ENCODE measurements at regions not wholly inside any gene's neighbourhood (a gene's known extent, or its start where the extent isn't known, plus 50 kb on each side); places are given as distances from the start of the nearest gene placed in this dataset.
"Not testable (repeated sequence)": the region's sequence is repeated elsewhere in the genome, so short reads cannot be mapped to it uniquely, and the experiment has no call there.

- FAIRE-seq = no peak
Observed at GRCh38 chr16:76612497-76612896, 335.3 kb downstream of the CNTNAP4 start.

- no peak for FAIRE-seq
Observed at GRCh38 chr16:76614269-76614668, 337.1 kb downstream of the CNTNAP4 start.

DNA sequence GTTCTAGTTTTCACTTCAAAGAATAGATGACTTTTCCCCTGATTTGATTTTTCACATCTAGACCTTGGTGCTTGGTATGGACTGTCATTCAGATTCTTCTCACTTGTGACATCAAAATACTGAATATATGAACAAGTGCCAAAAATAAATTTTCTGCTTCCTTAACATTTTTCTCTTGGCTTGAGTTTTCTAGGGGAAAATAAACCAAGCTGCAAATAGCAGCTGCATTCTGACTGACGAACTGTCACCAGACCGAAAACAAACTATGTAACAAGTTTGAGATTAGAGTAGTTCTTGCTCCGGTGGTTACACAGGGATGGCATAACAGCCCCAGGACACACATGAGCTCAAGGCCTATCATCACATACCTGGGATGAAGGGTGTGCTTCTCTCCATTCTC, 345.7 kb downstream of the CNTNAP4 start:
- FAIRE-seq = no peak

GRCh38 chr16:76634847-76635697, 357.9 kb downstream of the CNTNAP4 start:
- FAIRE-seq = no peak

DNA sequence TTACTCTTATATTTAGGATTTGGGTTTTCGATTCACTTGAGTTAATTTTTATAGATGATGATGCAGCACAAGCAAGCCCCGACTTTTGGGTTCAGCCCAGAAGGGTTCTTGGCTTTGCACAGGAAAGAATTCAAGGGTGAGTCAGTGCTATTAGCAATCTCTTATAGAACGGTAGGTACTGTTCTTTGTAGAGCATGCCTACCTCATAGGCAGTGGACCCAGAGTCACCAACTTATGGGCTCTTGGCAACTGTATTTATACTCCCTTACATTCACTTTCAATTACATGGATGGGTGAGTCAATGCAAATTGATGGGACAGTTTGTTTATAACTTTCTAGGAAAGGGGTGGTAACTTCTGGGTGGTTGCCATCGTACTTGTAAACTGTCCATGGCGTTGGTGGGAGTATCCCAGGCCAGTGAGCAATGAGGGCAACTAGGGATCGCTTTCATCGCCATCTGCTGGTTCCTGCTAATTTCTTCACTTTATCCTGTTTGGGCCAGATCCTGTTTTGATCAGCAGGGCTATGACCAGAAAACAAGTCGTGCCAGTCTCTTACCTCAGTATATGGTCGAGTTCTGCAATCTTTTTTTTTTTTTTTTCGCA, 362.6 kb downstream of the CNTNAP4 start:
- FAIRE-seq = no peak

- no peak for FAIRE-seq
Observed at GRCh38 chr16:76650582-76650981, 373.4 kb downstream of the CNTNAP4 start.

DNA sequence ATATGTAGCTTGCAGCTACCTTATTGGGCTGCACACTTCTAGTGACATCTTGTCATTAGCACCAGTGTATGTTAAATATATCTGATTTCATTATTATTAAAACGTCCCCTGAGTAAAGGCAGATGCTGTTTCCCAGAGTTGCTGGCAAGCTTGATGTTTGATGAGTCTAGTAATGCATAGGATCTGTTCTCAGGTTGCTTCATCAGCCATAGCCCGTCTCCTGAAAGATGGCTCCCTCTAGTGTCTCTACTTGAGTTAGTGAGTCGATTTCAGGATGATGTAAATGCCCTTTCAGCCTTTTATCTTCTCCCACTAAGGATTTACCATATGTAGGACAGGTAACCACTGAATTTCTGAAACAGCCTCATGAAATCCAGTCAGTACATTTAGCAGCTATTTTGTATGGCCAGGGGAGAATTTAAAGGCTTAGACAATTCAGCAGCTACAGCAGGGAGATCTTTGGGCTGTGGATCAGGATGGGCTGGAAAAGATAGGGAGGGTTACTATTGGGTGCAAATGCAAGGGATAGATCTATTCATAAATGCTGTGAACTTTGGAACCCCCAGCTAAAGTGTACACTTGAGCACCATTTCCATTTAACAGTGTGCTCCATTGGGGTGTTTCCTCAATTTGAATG, 376.3 kb downstream of the CNTNAP4 start:
- FAIRE-seq = no peak

GRCh38 chr16:76654088-76654820, 377.1 kb downstream of the CNTNAP4 start:
- FAIRE-seq = no peak

DNA sequence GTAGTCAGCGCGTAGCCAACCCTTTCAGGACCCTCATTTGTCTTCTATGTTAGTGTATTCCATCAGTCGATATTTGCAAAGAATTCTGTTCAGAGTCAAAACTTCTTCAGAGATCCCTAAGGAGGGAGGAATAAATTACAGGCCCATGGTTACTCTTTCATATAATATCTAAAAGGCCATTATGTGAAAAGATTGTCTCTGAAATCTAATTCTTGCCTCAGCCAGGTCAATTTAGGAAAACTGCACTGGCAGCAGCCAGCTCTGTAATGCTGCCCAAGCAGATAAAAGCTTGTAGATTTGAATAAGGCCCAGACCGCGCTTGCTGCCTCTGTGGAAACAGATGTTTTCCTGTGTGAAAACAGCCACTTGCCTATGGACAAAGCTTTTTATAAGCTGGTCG, 379.8 kb downstream of the CNTNAP4 start:
- no peak for FAIRE-seq

DNA sequence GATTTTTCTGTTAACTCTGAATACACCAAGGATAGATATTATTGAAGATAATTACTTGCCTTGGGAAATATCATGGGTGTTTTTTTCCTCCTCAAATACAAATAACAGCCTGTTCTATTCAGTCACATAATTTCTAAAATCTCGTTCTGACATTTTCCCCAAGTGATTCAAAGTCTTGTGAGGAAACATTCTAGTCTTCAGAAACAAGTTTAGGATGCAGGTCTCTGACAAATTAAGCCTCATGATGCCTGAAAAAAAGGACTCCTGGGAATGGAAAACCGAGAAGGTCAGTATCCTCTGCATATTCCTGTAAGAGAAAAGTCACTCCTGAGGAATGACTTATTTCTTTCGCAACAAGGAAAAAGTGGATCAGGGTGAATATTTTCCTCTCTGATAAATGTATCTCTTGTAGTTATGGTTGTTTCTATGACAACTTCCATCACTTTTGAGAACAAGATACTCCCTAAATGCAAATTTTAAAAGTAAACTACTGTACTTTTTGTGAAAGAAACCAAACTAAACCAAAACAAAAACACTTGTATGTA, 384.6 kb downstream of the CNTNAP4 start:
- no peak for FAIRE-seq

- FAIRE-seq = no peak
Observed at GRCh38 chr16:76665571-76666275, 388.5 kb downstream of the CNTNAP4 start.

DNA sequence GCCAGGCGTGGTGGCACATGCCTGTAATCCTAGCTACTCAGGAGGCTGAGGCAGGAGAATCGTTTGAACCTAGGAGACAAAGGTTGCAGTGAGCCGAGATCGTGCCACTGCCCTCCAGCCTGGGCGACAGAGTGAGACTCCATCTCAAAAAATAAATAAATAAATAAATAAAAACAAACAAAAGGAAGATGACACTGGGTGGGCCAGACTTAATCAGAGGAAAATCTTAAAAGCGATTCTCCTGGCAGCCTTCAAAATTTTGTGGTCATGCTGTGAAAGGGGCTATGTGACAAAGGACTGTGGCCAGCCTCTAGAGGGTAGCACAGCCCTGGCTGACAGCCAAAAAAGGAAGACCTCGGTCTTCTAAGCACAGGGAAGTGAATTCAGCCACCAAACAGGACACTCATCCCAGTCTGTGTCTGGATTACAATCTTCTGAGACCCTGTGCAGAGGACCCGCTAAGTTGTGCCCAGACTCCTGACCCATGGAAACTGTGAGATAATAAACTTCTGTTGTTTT, 391.1 kb downstream of the CNTNAP4 start:
- FAIRE-seq = no peak

GRCh38 chr16:76669288-76669687, 392.1 kb downstream of the CNTNAP4 start:
- FAIRE-seq = no peak

GRCh38 chr16:76670125-76670857, 393.1 kb downstream of the CNTNAP4 start:
- no peak for FAIRE-seq

DNA sequence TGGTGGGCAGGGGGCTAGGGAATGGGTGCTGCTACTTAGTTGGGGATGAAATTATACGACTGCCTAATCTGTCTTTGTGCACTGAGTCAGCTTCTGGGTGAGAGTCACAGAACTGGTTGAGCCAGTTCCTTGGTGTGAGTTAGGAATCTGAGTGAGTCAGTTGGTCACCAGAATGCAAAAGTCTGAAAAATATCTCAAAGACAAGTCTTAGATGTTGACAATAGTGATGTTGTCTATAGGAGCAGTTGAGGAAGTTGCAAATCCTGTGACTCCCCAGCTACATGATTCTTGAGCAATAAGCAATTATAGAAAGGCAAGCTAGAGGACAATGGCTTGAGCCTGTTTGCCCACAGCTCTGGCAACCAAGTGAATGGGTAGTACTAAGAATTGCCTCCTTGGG, 399.2 kb downstream of the CNTNAP4 start:
- FAIRE-seq = no peak

DNA sequence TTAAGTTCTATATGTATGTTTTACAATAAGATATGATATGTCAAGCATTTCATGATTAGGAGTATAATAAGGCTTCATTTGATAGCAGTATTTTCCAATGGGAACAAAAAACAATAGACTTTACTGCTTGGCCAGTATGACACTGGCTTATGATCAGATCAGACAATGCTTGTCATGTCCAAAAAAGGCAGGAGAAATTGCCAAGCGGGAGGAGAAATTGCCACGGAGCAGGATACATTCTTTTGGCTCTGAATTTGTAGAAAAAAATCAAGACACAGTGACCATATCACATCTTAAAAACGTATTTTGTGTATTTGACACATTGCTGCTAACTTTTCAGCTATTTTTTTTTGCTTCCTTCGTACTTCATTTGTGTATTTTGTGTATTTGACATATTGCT, 404.1 kb downstream of the CNTNAP4 start:
- no peak for FAIRE-seq

GRCh38 chr16:76683051-76683450, 405.9 kb downstream of the CNTNAP4 start:
- FAIRE-seq = no peak

GRCh38 chr16:76696876-76697275, 419.7 kb downstream of the CNTNAP4 start:
- no peak for FAIRE-seq

DNA sequence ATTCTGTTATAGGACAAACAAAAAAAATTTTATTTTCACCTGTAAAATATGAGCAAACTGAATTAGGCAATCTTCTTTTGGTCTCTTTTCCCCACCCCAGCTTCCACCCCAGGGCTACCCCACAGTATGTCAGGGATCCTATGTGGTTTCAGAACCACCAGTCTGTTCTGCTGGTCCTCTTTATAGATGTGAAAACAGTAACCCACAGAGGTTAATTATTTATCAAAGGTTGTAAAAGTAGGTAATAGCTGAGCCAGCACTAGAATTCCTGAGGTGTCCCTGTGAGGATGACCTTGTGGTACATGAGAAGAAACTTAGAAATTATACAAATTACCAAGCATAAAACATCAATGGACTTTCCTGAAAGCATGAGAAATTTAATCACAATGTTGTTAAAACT, 428.7 kb downstream of the CNTNAP4 start:
- no peak for FAIRE-seq

GRCh38 chr16:76713191-76713590, 436.0 kb downstream of the CNTNAP4 start:
- no peak for FAIRE-seq

DNA sequence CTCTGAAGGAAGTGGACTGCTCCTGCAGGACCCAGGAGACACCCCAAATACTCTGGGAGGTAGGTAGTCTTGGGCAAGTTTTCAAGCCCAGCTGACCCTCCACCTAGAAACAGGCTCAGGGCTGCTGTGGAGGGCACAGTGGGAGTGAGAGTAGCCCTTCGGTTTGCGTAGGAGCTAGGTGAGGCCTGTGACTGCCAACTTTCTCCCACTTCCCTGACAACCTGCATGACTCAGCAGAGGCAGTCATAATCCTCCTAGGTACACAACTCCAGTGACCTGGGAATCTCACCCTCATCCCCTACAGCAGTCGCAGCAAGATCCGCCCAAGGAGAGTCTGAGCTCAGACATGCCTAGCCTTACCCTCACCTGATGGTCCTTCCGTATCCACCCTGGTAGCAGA, 439.1 kb downstream of the CNTNAP4 start:
- FAIRE-seq = not testable (repeated sequence)
